K562 (cell line): ENCODE measurements at regions not wholly inside any gene's neighbourhood (a gene's known extent, or its start where the extent isn't known, plus 50 kb on each side); places are given as distances from the start of the nearest gene placed in this dataset.

Source experiments
- ATF1 ChIP-seq, 2 experiments: fragments of 450-650 bp in 1 of 2; IDR thresholded peaks; 2 replicates each; pipeline ENCODE4 v1.6.1; 2016; ENCODE audit warnings: missing compliant biosample characterization in 1 of 2, missing genetic modification characterization in 1 of 2
- BHLHE40 ChIP-seq: IDR thresholded peaks from 2 replicates; pipeline ENCODE4 v1.6.1; 2011; ENCODE audit warnings: low read length, improper control_type of control experiment
- POLR2AphosphoS2 ChIP-seq: IDR thresholded peaks from 2 replicates; pipeline ENCODE4 v1.6.1; 2012; ENCODE audit warnings: low read length, improper control_type of control experiment
- POLR2B ChIP-seq: fragments of 450-650 bp; IDR thresholded peaks from 2 replicates; pipeline ENCODE4 v1.6.1; 2018; ENCODE audit warnings: low read depth; ENCODE audit not compliant: partially characterized antibody
- RAD21 ChIP-seq, 2 experiments: fragments of 250-450 bp in 1 of 2; fragments of 450-650 bp in 1 of 2; sonication (Bioruptor Pico) in 1 of 2; formaldehyde crosslinking in 1 of 2; IDR thresholded peaks in 1 of 2; conservative IDR thresholded peaks in 1 of 2; 2 replicates each; pipeline versions ENCODE4 v1.4.0 to v1.8.0; 2020 to 2022; ENCODE audit warnings: mild to moderate bottlenecking in 2 of 2, moderate library complexity in 1 of 2
- SMAD3 ChIP-seq: fragments of 450-650 bp; formaldehyde crosslinking; conservative IDR thresholded peaks from 2 replicates; pipeline ENCODE4 v1.4.0; 2020; ENCODE audit warnings: mild to moderate bottlenecking
- TAF1 ChIP-seq: IDR thresholded peaks from 2 replicates; pipeline ENCODE4 v1.6.1; 2011; ENCODE audit warnings: mild to moderate bottlenecking, low read length, moderate library complexity; ENCODE audit not compliant: insufficient read depth, control insufficient read depth, severe bottlenecking; ENCODE audit errors: extremely low read depth
- TSHZ1 ChIP-seq: fragments of 250-450 bp; sonication (Bioruptor Pico); IDR thresholded peaks from 2 replicates; pipeline ENCODE4 v1.4.0; 2020; ENCODE audit warnings: mild to moderate bottlenecking, moderate library complexity
- ZNF280B ChIP-seq: fragments of 250-450 bp; sonication (Bioruptor Pico); IDR thresholded peaks from 2 replicates; pipeline ENCODE4 v1.5.1; 2021; ENCODE audit warnings: mild to moderate bottlenecking
- ZNF589 ChIP-seq: fragments of 200-800 bp; sonication (Bioruptor generic); IDR thresholded peaks from 2 replicates; pipeline ENCODE4 v1.6.1; 2016; ENCODE audit warnings: low read depth, missing genetic modification characterization, missing compliant biosample characterization

DNA sequence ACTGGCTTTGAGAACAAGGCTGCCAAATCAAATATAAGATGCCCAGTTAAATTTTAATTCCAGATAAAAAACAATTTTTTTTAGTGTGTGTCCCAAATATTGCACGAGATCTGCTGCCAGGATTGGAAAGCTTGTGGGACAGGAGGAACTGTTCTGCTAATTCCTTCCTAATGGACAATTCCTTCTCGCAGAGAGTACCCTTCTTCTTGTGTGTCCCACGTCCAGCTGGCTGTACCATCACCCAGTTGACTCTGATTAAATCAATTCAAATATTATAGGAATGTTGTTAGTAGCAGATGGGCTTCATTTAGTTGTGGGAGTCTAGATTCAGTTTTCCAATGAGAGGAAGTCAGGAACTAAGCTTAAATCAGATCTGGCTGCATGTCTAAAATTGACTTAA lies 347.9 kb upstream of the ATP10A start:
- no peak for TF ChIP-seq RAD21 (CRISPR knock-in tag; conservative IDR thresholded peaks at IDR 0.05 in 1 of 2, IDR thresholded peaks at IDR 0.05 in 1 of 2)
- no peak for TF ChIP-seq ATF1 (CRISPR knock-in tag; IDR thresholded peaks at IDR 0.05)
- TF ChIP-seq ATF1 (tag; IDR thresholded peaks at IDR 0.05), result no peak
- TF ChIP-seq TSHZ1 (CRISPR knock-in tag), result no peak
- no peak for TF ChIP-seq ZNF280B (CRISPR knock-in tag)
- TF ChIP-seq BHLHE40, result no peak
- TF ChIP-seq POLR2B, result no peak
- TF ChIP-seq ZNF589 (CRISPR knock-in tag), result no peak
- TF ChIP-seq POLR2AphosphoS2, result no peak
- no peak for TF ChIP-seq TAF1
- no peak for TF ChIP-seq SMAD3 (CRISPR knock-in tag)
